GM23338 (cell line): ENCODE measurements at regions not wholly inside any gene's neighbourhood (a gene's known extent, or its start where the extent isn't known, plus 50 kb on each side); places are given as distances from the start of the nearest gene placed in this dataset.

Source experiments
- ATAC-seq: fragments of 200-7000 bp; cut with Tn5 transposase; 3 replicates; pipeline ENCODE4 v1.9.1; 2020
- DNase-seq: peaks from one replicate; pipeline ENCODE4 v3.0.0-alpha.2; 2015; ENCODE audit warnings: low spot score
- H2AFZ ChIP-seq: fragments of 200-600 bp; sonication (generic); 2 replicates; pipeline ENCODE4 v1.8.0; 2016; ENCODE audit warnings: antibody characterized with exemption, mild to moderate bottlenecking, moderate library complexity
- H3F3A ChIP-seq: fragments of 200-600 bp; sonication (generic); replicated peaks from 2 replicates; pipeline ENCODE4 v1.8.0; 2017; ENCODE audit warnings: antibody characterized with exemption, mixed run types, low read depth
- H3K27ac ChIP-seq: fragments of 200-600 bp; sonication (generic); 2 replicates; pipeline ENCODE4 v1.6.1; 2016; ENCODE audit warnings: low read depth
- H3K27me3 ChIP-seq: fragments of 200-600 bp; sonication (generic); 2 replicates; pipeline ENCODE4 v1.8.0; 2016; ENCODE audit warnings: mild to moderate bottlenecking, mixed run types, moderate library complexity; ENCODE audit not compliant: insufficient read depth
- H3K36me3 ChIP-seq: fragments of 200-600 bp; sonication (generic); 2 replicates; pipeline ENCODE4 v1.8.0; 2016; ENCODE audit warnings: mild to moderate bottlenecking; ENCODE audit not compliant: insufficient read depth
- H3K4me1 ChIP-seq: fragments of 200-600 bp; sonication (generic); 2 replicates; pipeline ENCODE4 v1.8.0; 2016; ENCODE audit warnings: mild to moderate bottlenecking, moderate library complexity; ENCODE audit not compliant: insufficient read depth
- H3K4me2 ChIP-seq: fragments of 200-600 bp; sonication (generic); 2 replicates; pipeline ENCODE4 v1.7.1; 2017; ENCODE audit warnings: mixed run types
- H3K4me3 ChIP-seq: fragments of 200-600 bp; sonication (generic); 2 replicates; pipeline ENCODE4 v1.6.1; 2016; ENCODE audit warnings: mixed run types
- H3K79me2 ChIP-seq: fragments of 200-600 bp; sonication (generic); replicated peaks from 2 replicates; pipeline ENCODE4 v1.8.0; 2017; ENCODE audit warnings: mild to moderate bottlenecking; ENCODE audit not compliant: insufficient read depth
- H3K9me2 ChIP-seq: fragments of 200-600 bp; sonication (generic); 2 replicates; pipeline ENCODE4 v1.8.0; 2017; ENCODE audit not compliant: insufficient read depth
- H4K20me1 ChIP-seq: fragments of 200-600 bp; sonication (generic); replicated peaks from 2 replicates; pipeline ENCODE4 v1.8.0; 2017; ENCODE audit warnings: mild to moderate bottlenecking; ENCODE audit not compliant: insufficient read depth
- H3K27ac Mint-ChIP-seq: 2 replicates; pipeline ENCODE4 v1.8.0; 2020; ENCODE audit warnings: inconsistent platforms, mild to moderate bottlenecking, moderate library complexity, mixed read lengths
- H3K27me3 Mint-ChIP-seq: 3 replicates; pipeline ENCODE4 v1.8.0; 2022; ENCODE audit warnings: low read depth, mild to moderate bottlenecking, moderate library complexity, mixed read lengths, inconsistent platforms; ENCODE audit not compliant: insufficient read depth, poor library complexity
- H3K36me3 Mint-ChIP-seq: 3 replicates; pipeline ENCODE4 v1.8.0; 2021; ENCODE audit warnings: low read depth, mild to moderate bottlenecking, inconsistent platforms, moderate library complexity, mixed read lengths
- H3K4me1 Mint-ChIP-seq: 3 replicates; pipeline ENCODE4 v1.8.0; 2020; ENCODE audit warnings: mild to moderate bottlenecking, inconsistent platforms, mixed read lengths
- H3K4me3 Mint-ChIP-seq: 3 replicates; pipeline ENCODE4 v1.8.0; 2021; ENCODE audit warnings: moderate library complexity, mild to moderate bottlenecking, inconsistent platforms, mixed read lengths
- H3K9me3 Mint-ChIP-seq: 3 replicates; pipeline ENCODE4 v1.8.0; 2020; ENCODE audit warnings: moderate library complexity, mild to moderate bottlenecking, inconsistent platforms, mixed read lengths
- CREB1 ChIP-seq: fragments of 250-450 bp; sonication (Bioruptor Pico); IDR thresholded peaks from 2 replicates; pipeline ENCODE4 v1.5.0; 2020; ENCODE audit warnings: low read depth, mild to moderate bottlenecking, moderate library complexity
- ETS1 ChIP-seq: IDR thresholded peaks from 2 replicates; pipeline ENCODE4 v1.6.1; 2016; ENCODE audit warnings: antibody characterized with exemption
- EZH2 ChIP-seq: fragments of 200-600 bp; sonication (generic); IDR thresholded peaks from one replicate; pipeline ENCODE4 v1.8.0; 2017; ENCODE audit warnings: antibody characterized with exemption, mild to moderate bottlenecking, low read depth; ENCODE audit not compliant: unreplicated experiment
- EZH2phosphoT487 ChIP-seq: fragments of 200-600 bp; sonication (generic); IDR thresholded peaks from one replicate; pipeline ENCODE4 v1.8.1; 2018; ENCODE audit warnings: antibody characterized with exemption; ENCODE audit not compliant: unreplicated experiment
- JUNB ChIP-seq: IDR thresholded peaks from one replicate; pipeline ENCODE4 v1.6.1; 2016; ENCODE audit warnings: antibody characterized with exemption; ENCODE audit not compliant: unreplicated experiment
- NANOG ChIP-seq: IDR thresholded peaks from 2 replicates; pipeline ENCODE4 v1.6.1; 2016; ENCODE audit warnings: antibody characterized with exemption, borderline replicate concordance
- POLR2AphosphoS5 ChIP-seq: IDR thresholded peaks from 2 replicates; pipeline ENCODE4 v1.6.1; 2016; ENCODE audit warnings: antibody characterized with exemption, low read depth
- STAT1 ChIP-seq: IDR thresholded peaks from one replicate; pipeline ENCODE4 v1.6.1; 2016; ENCODE audit warnings: antibody characterized with exemption; ENCODE audit not compliant: unreplicated experiment
- ZNF114 ChIP-seq: fragments of 250-450 bp; sonication (Bioruptor Pico); IDR thresholded peaks from 2 replicates; pipeline ENCODE4 v1.5.0; 2020; ENCODE audit warnings: mild to moderate bottlenecking, moderate library complexity
- ZNF331 ChIP-seq: fragments of 250-450 bp; sonication (Bioruptor Pico); IDR thresholded peaks from 2 replicates; pipeline ENCODE4 v1.5.0; 2020; ENCODE audit warnings: low read depth, mild to moderate bottlenecking, moderate library complexity
- ZNF462 ChIP-seq: fragments of 250-450 bp; sonication (Bioruptor Pico); IDR thresholded peaks from 2 replicates; pipeline ENCODE4 v1.5.0; 2020; ENCODE audit warnings: mild to moderate bottlenecking, moderate library complexity
- TF ChIP-seq, protein P1 (sequence below), 2 experiments: fragments of 200-600 bp in 1 of 2; sonication (generic) in 1 of 2; conservative IDR thresholded peaks; 2 replicates each; pipeline versions ENCODE4 v1.5.1 to v1.6.1; 2016 to 2017; ENCODE audit warnings: antibody characterized with exemption in 2 of 2, low read depth in 2 of 2, mild to moderate bottlenecking in 2 of 2, moderate library complexity in 1 of 2

DNA sequence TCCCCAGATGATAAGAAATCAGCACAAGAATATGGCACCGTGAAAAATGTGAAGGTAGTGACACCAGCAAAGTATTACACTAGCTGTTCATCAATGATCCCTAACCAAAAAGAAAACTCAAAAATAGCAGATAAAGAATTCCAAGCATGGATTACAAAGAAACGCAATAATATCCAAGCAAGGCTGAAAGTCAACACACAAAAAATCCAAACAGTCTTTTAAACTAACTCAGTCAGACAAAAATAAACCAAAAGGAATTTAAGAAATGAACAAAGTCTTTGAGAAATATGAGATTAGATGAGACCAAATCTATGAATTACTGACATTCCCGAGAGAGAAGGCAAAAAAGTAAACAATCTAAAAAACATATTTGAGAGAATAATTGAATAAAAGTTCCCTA is 976.1 kb upstream of the MAP3K7 start:
- Mint-ChIP-seq H3K9me3 (peaks cover 17% of the 10 kb centered on the region), H3K27ac (no peak overlapping the region)

DNA sequence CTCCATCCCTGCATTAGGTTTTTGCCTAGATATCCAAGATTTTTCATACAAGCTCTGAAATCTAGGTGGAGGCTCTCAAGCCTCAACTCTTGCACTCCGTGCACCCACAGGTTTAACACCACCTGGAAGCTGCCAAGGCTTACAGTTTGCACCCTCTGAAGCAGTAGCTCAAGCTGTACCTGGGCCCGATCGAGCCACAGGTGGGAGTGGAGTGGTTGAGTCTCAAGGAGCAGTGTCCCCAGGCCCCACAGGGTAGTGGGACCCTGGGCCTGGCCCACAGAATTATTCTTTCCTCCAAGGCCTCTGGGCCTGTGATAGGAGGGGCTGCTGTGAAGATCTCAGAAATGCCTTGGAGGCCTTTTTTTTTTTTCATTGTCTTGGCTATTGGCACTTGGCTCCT is 973.5 kb upstream of the MAP3K7 start:
- no peaks in the 10 kb centered on the region for H3K27me3 Mint-ChIP-seq
- no peaks in the 10 kb centered on the region for H4K20me1 ChIP-seq
- H2AFZ ChIP-seq, result no peak overlapping the region
- no peaks in the 10 kb centered on the region for H3K4me1 ChIP-seq
- H3K4me2 ChIP-seq, result no peak overlapping the region
- H3K36me3 Mint-ChIP-seq, result peaks cover 13% of the 10 kb centered on the region; the same call in 2 of the 3 replicates
- H3K4me3 ChIP-seq, result no peak overlapping the region
- peaks cover 17% of the 10 kb centered on the region for H3K9me3 Mint-ChIP-seq
- H3F3A ChIP-seq, result no peaks in the 10 kb centered on the region
- H3K27ac ChIP-seq, result no peak overlapping the region
- DNase-seq, result no peak
- no peak for ATAC-seq
- no peaks in the 10 kb centered on the region for H3K27me3 ChIP-seq
- no peaks in the 10 kb centered on the region for H3K36me3 ChIP-seq
- no peak overlapping the region for H3K27ac Mint-ChIP-seq
- H3K79me2 ChIP-seq, result no peaks in the 10 kb centered on the region
- no peaks in the 10 kb centered on the region for H3K4me1 Mint-ChIP-seq
- no peak overlapping the region for H3K4me3 Mint-ChIP-seq
- peaks cover 6% of the 10 kb centered on the region; the same call in 1 of the 2 replicates for H3K9me2 ChIP-seq
- TF ChIP-seq JUNB (no peak), EZH2 (no peak), ZNF114 (CRISPR knock-in tag) (no peak), ZNF462 (CRISPR knock-in tag) (no peak), CREB1 (no peak), STAT1 (no peak), EZH2phosphoT487 (no peak), NANOG (no peak)
- TF ChIP-seq, protein P1, sequence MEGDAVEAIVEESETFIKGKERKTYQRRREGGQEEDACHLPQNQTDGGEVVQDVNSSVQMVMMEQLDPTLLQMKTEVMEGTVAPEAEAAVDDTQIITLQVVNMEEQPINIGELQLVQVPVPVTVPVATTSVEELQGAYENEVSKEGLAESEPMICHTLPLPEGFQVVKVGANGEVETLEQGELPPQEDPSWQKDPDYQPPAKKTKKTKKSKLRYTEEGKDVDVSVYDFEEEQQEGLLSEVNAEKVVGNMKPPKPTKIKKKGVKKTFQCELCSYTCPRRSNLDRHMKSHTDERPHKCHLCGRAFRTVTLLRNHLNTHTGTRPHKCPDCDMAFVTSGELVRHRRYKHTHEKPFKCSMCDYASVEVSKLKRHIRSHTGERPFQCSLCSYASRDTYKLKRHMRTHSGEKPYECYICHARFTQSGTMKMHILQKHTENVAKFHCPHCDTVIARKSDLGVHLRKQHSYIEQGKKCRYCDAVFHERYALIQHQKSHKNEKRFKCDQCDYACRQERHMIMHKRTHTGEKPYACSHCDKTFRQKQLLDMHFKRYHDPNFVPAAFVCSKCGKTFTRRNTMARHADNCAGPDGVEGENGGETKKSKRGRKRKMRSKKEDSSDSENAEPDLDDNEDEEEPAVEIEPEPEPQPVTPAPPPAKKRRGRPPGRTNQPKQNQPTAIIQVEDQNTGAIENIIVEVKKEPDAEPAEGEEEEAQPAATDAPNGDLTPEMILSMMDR (conservative IDR thresholded peaks at IDR 0.05; ENCODE audit: low read depth in 2 of 2), result no peak

More for the DNA sequence above, 976.1 kb upstream of the MAP3K7 start:
- H3K4me2 ChIP-seq, result no peak overlapping the region
- no peaks in the 10 kb centered on the region for H3K4me1 ChIP-seq
- ATAC-seq, result no peak
- no peaks in the 10 kb centered on the region for H3K36me3 ChIP-seq
- H3K27me3 ChIP-seq, result no peaks in the 10 kb centered on the region
- no peak overlapping the region for H3K27ac ChIP-seq
- no peaks in the 10 kb centered on the region for H3K79me2 ChIP-seq
- H3F3A ChIP-seq, result no peaks in the 10 kb centered on the region
- no peak overlapping the region for H3K4me3 ChIP-seq
- H2AFZ ChIP-seq, result no peak overlapping the region
- H3K4me1 Mint-ChIP-seq, result no peaks in the 10 kb centered on the region
- peaks cover 13% of the 10 kb centered on the region; the same call in 2 of the 3 replicates for H3K36me3 Mint-ChIP-seq
- no peaks in the 10 kb centered on the region for H4K20me1 ChIP-seq
- no peak overlapping the region for H3K4me3 Mint-ChIP-seq
- H3K27me3 Mint-ChIP-seq, result no peaks in the 10 kb centered on the region
- H3K9me2 ChIP-seq, result peaks cover 6% of the 10 kb centered on the region; the same call in 1 of the 2 replicates
- TF ChIP-seq ZNF331 (no peak), ETS1 (no peak), POLR2AphosphoS5 (no peak), CREB1 (no peak), EZH2phosphoT487 (no peak)
- DNase-seq, result no peak
